GM04503 (cell line): ENCODE measurements at regions not wholly inside any gene's neighbourhood (a gene's known extent, or its start where the extent isn't known, plus 50 kb on each side); places are given as distances from the start of the nearest gene placed in this dataset.
A peak's percentile ranks its signal among the peaks of the same experiment; 100 is the strongest.

Source experiments
- DNase-seq: peaks from one replicate; pipeline ENCODE4 v3.0.0-alpha.2; 2012; ENCODE audit warnings: low read depth

- DNase-seq, result no peak
Measured at GRCh38 chr18:45312555-45313126, 302.6 kb upstream of the SLC14A2 start.

- no peak for DNase-seq
Measured at GRCh38 chr18:45316127-45316526, 299.1 kb upstream of the SLC14A2 start.

- no peak for DNase-seq
Measured at GRCh38 chr18:45317948-45318640, 297.2 kb upstream of the SLC14A2 start.

GRCh38 chr18:45320724-45321123 lies 294.6 kb upstream of the SLC14A2 start:
- no peak for DNase-seq

- DNase-seq, result no peak
Measured at GRCh38 chr18:45321520-45321919, 293.8 kb upstream of the SLC14A2 start.

GRCh38 chr18:45322343-45322742 lies 292.9 kb upstream of the SLC14A2 start:
- no peak for DNase-seq

- DNase-seq, result no peak
Measured at GRCh38 chr18:45324101-45324494, 291.2 kb upstream of the SLC14A2 start.

- DNase-seq, result no peak
Measured at GRCh38 chr18:45324495-45325113, 290.7 kb upstream of the SLC14A2 start.

GRCh38 chr18:45325778-45326177 lies 289.5 kb upstream of the SLC14A2 start:
- DNase-seq, result no peak

- no peak for DNase-seq
Measured at GRCh38 chr18:45326505-45326904, 288.8 kb upstream of the SLC14A2 start.

GRCh38 chr18:45328296-45328695 lies 287.0 kb upstream of the SLC14A2 start:
- DNase-seq, result no peak

- peak; percentile 23 for DNase-seq
Measured at GRCh38 chr18:45328811-45329210, 286.5 kb upstream of the SLC14A2 start.

GRCh38 chr18:45329316-45329715 lies 286.0 kb upstream of the SLC14A2 start:
- no peak for DNase-seq

GRCh38 chr18:45330170-45330594 lies 285.1 kb upstream of the SLC14A2 start:
- no peak for DNase-seq

GRCh38 chr18:45332871-45333270 lies 282.4 kb upstream of the SLC14A2 start:
- DNase-seq, result no peak

- DNase-seq, result no peak
Measured at GRCh38 chr18:45334191-45334590, 281.1 kb upstream of the SLC14A2 start.

- DNase-seq, result no peak
Measured at GRCh38 chr18:45335282-45336043, 279.8 kb upstream of the SLC14A2 start.

GRCh38 chr18:45336448-45336847 lies 278.8 kb upstream of the SLC14A2 start:
- no peak for DNase-seq

- no peak for DNase-seq
Measured at GRCh38 chr18:45337477-45337876, 277.8 kb upstream of the SLC14A2 start.

- no peak for DNase-seq
Measured at GRCh38 chr18:45339810-45340550, 275.3 kb upstream of the SLC14A2 start.

- DNase-seq, result no peak
Measured at GRCh38 chr18:45340884-45341283, 274.4 kb upstream of the SLC14A2 start.

- DNase-seq, result no peak
Measured at GRCh38 chr18:45341454-45341853, 273.8 kb upstream of the SLC14A2 start.
